Prostate gland (tissue), 2 donors: ENCODE measurements at regions not wholly inside any gene's neighbourhood (a gene's known extent, or its start where the extent isn't known, plus 50 kb on each side); places are given as distances from the start of the nearest gene placed in this dataset.

Source experiments
- POLR2AphosphoS5 ChIP-seq: sonication (generic); formaldehyde crosslinking; IDR thresholded peaks from one replicate; pipeline ENCODE4 v1.6.1; 2017; ENCODE audit warnings: antibody characterized with exemption
- TF ChIP-seq, protein P1 (sequence below), 4 experiments: fragments of 200-600 bp in 2 of 4; fragments of 450-650 bp in 2 of 4; sonication (generic) in 2 of 4; IDR thresholded peaks; 1 replicate in 3 of 4; 2 replicates in 1 of 4; pipeline ENCODE4 v1.5.1; 2016 to 2019; ENCODE audit warnings: antibody characterized with exemption in 4 of 4, mild to moderate bottlenecking in 2 of 4, moderate library complexity in 2 of 4

DNA sequence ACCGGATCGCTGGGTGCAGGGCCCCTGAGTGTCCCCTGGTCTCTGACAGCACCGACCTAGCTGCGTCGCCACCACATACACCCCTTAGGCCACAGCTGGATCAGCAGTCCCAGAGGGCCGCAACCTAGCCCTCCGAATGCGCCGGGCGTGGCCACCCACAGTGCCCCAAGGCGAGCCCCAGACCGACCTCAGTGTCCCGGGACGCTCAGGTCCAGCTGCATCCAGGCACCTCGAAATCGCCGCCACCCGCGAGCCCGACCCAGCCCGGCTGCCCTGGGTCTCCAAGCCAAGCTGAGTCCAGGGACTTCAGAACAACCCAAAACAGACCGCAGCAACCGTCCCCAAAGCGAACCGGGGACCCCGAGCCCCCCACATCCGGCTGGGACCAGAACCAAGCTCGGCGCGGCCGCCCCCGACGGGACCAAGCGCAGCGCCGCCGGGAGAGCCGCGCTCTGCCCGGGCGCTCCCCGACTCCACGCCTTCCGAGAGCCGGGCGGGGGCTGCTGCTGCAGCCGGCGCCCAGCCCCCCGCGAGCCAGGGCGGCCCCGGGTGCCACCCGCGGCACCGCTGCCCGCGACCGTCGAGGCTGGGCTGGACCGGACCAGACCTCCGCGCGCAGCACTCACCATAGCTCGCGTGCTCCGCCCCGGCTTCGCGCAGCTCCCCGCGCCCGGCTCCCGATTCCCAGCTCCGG lies 54.6 kb upstream of the ECE1 start:
- TF ChIP-seq, protein P1, sequence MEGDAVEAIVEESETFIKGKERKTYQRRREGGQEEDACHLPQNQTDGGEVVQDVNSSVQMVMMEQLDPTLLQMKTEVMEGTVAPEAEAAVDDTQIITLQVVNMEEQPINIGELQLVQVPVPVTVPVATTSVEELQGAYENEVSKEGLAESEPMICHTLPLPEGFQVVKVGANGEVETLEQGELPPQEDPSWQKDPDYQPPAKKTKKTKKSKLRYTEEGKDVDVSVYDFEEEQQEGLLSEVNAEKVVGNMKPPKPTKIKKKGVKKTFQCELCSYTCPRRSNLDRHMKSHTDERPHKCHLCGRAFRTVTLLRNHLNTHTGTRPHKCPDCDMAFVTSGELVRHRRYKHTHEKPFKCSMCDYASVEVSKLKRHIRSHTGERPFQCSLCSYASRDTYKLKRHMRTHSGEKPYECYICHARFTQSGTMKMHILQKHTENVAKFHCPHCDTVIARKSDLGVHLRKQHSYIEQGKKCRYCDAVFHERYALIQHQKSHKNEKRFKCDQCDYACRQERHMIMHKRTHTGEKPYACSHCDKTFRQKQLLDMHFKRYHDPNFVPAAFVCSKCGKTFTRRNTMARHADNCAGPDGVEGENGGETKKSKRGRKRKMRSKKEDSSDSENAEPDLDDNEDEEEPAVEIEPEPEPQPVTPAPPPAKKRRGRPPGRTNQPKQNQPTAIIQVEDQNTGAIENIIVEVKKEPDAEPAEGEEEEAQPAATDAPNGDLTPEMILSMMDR (IDR thresholded peaks at IDR 0.05) = no peak
- no peak for TF ChIP-seq POLR2AphosphoS5
